Left lung (tissue), 4 donors: ENCODE measurements at regions not wholly inside any gene's neighbourhood (a gene's known extent, or its start where the extent isn't known, plus 50 kb on each side); places are given as distances from the start of the nearest gene placed in this dataset.

Source experiments
- ATAC-seq: fragments of 200-7000 bp; cut with Tn5 transposase; one replicate; pipeline ENCODE4 v1.9.1; 2020; ENCODE audit warnings: moderate library complexity
- DNase-seq, 4 donors: peaks; one replicate each; pipeline ENCODE4 v3.0.0-alpha.2; 2013 to 2020
- H3K27ac ChIP-seq, 2 donors: fragments of 200-600 bp; sonication (generic) in 1 of 2; one replicate each; pipeline versions ENCODE4 v1.5.0 to v1.8.0; 2020 to 2021
- H3K27me3 ChIP-seq, 2 donors: fragments of 200-600 bp; sonication (generic) in 1 of 2; one replicate each; pipeline versions ENCODE4 v1.5.0 to v1.8.0; 2020 to 2021
- H3K36me3 ChIP-seq, 2 donors: fragments of 200-600 bp; sonication (generic) in 1 of 2; one replicate each; pipeline versions ENCODE4 v1.5.0 to v1.8.0; 2020 to 2021
- H3K4me1 ChIP-seq, 2 donors: fragments of 200-600 bp; one replicate each; pipeline ENCODE4 v1.8.0; 2021
- H3K4me3 ChIP-seq, 2 donors: fragments of 200-600 bp; sonication (generic) in 1 of 2; one replicate each; pipeline versions ENCODE4 v1.5.0 to v1.8.0; 2020 to 2021; ENCODE audit warnings: mild to moderate bottlenecking in 1 of 2
- H3K9me3 ChIP-seq, 2 donors: fragments of 200-600 bp; sonication (generic) in 1 of 2; one replicate each; pipeline versions ENCODE4 v1.5.0 to v1.8.0; 2020 to 2021
- intact Hi-C, 2 donors: fragments of 100-400 bp; cut with DNase I; formaldehyde crosslinking; loops; one replicate each; pipeline versions ENCODE4 v1.11.2 to v1.14.2; 2022
- TF ChIP-seq, protein P1 (sequence below), 2 donors: fragments of 200-600 bp; sonication (generic) in 1 of 2; IDR thresholded peaks; one replicate each; pipeline versions ENCODE4 v1.5.0 to v1.8.0; 2021; ENCODE audit warnings: antibody characterized with exemption in 2 of 2
- donor health status: DM: no; HTN: yes; CAD: no.
- donor health status: DM: no; HTN: no; CAD: no.

- H3K9me3 ChIP-seq = no peaks in the 10 kb centered on the region
- ATAC-seq (no peak), DNase-seq (no peak)
- no peaks in the 10 kb centered on the region for H3K27me3 ChIP-seq
- no peaks in the 10 kb centered on the region for H3K4me1 ChIP-seq
- intact Hi-C loops = no loop called here
- no peak overlapping the region for H3K4me3 ChIP-seq
- no peaks in the 10 kb centered on the region for H3K36me3 ChIP-seq
- no peak overlapping the region for H3K27ac ChIP-seq
- TF ChIP-seq, protein P1, sequence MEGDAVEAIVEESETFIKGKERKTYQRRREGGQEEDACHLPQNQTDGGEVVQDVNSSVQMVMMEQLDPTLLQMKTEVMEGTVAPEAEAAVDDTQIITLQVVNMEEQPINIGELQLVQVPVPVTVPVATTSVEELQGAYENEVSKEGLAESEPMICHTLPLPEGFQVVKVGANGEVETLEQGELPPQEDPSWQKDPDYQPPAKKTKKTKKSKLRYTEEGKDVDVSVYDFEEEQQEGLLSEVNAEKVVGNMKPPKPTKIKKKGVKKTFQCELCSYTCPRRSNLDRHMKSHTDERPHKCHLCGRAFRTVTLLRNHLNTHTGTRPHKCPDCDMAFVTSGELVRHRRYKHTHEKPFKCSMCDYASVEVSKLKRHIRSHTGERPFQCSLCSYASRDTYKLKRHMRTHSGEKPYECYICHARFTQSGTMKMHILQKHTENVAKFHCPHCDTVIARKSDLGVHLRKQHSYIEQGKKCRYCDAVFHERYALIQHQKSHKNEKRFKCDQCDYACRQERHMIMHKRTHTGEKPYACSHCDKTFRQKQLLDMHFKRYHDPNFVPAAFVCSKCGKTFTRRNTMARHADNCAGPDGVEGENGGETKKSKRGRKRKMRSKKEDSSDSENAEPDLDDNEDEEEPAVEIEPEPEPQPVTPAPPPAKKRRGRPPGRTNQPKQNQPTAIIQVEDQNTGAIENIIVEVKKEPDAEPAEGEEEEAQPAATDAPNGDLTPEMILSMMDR (IDR thresholded peaks at IDR 0.05) = no peak
Observed at GRCh38 chr4:144518181-144518895, 127.6 kb upstream of the HHIP start.

DNA sequence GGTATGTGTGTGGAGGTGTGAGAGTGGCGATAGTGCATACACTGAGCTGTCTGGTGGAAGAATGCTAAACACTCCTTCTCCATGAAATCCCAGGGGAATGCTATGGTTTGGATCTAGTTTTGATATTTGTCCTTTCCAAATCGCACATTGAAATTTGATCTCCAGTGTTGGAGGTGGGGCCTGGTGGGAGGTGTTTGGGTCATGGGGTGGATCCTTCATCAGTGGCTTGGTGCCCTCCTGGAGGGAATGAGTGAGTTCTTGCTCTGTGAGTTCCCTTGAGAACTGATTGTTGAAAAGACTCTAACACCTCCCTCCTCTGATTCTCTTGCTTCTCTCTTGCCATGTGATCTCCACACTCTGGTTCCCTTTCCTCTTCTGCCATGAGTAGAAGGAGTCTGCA, 114.1 kb upstream of the HHIP start:
- TF ChIP-seq, protein P1 (IDR thresholded peaks at IDR 0.05) = no peak
- Histone ChIP-seq H3K27me3 (no peaks in the 10 kb centered on the region), H3K4me3 (no peak overlapping the region), H3K36me3 (no peaks in the 10 kb centered on the region), H3K4me1 (no peaks in the 10 kb centered on the region), H3K9me3 (no peaks in the 10 kb centered on the region), H3K27ac (no peak overlapping the region)
- ATAC-seq (no peak), DNase-seq (no peak)
- intact Hi-C loops = no loop called here

GRCh38 chr4:144547678-144548298, 98.2 kb upstream of the HHIP start:
- no peak overlapping the region for H3K4me3 ChIP-seq
- intact Hi-C loops = no loop called here
- no peaks in the 10 kb centered on the region for H3K4me1 ChIP-seq
- H3K36me3 ChIP-seq = no peaks in the 10 kb centered on the region
- ATAC-seq (no peak), DNase-seq (no peak)
- peaks cover 0 to 7% of the 10 kb centered on the region in 2 donors for H3K9me3 ChIP-seq
- H3K27ac ChIP-seq = no peak overlapping the region
- H3K27me3 ChIP-seq = no peaks in the 10 kb centered on the region
- TF ChIP-seq, protein P1 (IDR thresholded peaks at IDR 0.05) = no peak

DNA sequence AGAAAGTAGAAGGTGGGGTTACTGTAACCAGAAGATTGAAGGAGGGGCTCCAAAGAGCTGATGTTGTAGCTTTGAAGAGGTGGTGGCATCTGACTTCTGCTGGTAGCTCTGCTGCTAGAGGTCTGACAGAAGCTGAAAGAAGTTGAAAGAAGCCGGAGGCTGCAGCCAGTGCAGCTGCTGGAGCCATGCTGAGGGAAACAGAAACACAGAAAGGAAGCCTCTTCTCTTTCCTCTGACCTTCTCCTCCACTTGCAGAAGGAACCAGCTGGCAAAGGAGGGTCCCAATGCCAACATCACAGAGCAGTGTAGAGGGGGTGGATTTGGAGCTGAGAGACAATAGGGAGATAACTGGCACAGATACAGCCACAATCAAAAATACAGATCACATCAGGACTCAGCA, 89.3 kb upstream of the HHIP start:
- Histone ChIP-seq H3K4me1 (no peaks in the 10 kb centered on the region), H3K36me3 (no peaks in the 10 kb centered on the region), H3K27me3 (no peaks in the 10 kb centered on the region), H3K9me3 (no peaks in the 10 kb centered on the region), H3K4me3 (no peak overlapping the region), H3K27ac (no peak overlapping the region)
- no peak for ATAC-seq
- DNase-seq = no peak
- intact Hi-C loops = no loop called here
- TF ChIP-seq, protein P1 (IDR thresholded peaks at IDR 0.05) = no peak

- TF ChIP-seq, protein P1 (IDR thresholded peaks at IDR 0.05) = no peak
- Histone ChIP-seq H3K4me3 (no peak overlapping the region), H3K4me1 (no peaks in the 10 kb centered on the region), H3K27me3 (no peaks in the 10 kb centered on the region), H3K36me3 (no peaks in the 10 kb centered on the region), H3K27ac (no peak overlapping the region), H3K9me3 (no peaks in the 10 kb centered on the region)
- DNase-seq = no peak
- no peak for ATAC-seq
- intact Hi-C loops = no loop called here
Observed at GRCh38 chr4:144557404-144557803, 88.6 kb upstream of the HHIP start.
